Astrocyte (in vitro differentiated cells and primary cell): ENCODE measurements at regions not wholly inside any gene's neighbourhood (a gene's known extent, or its start where the extent isn't known, plus 50 kb on each side); places are given as distances from the start of the nearest gene placed in this dataset.

ENCODE experiments used
- DNase-seq: peaks from one replicate; pipeline ENCODE4 v3.0.0-alpha.2; 2010; ENCODE audit warnings: low read depth
- FAIRE-seq: peaks from 2 replicates; lab custom pipeline; 2011; peaks lifted over from hg19 to GRCh38; lab: Jason Lieb, UNC
- H2AFZ ChIP-seq: 2 replicates; pipeline ENCODE4 v1.6.0; 2012; ENCODE audit warnings: low read depth, low read length, inconsistent platforms
- H3K27ac ChIP-seq: 2 replicates; pipeline ENCODE4 v1.5.1; 2011; ENCODE audit warnings: low read depth, low read length, inconsistent platforms
- H3K27me3 ChIP-seq: 2 replicates; pipeline ENCODE4 v1.6.0; 2011; ENCODE audit warnings: low read length, inconsistent platforms; ENCODE audit not compliant: insufficient read depth
- H3K36me3 ChIP-seq: 2 replicates; pipeline ENCODE4 v1.5.1; 2011; ENCODE audit warnings: low read length, inconsistent platforms; ENCODE audit not compliant: insufficient read depth
- H3K4me1 ChIP-seq: 2 replicates; pipeline ENCODE4 v1.5.1; 2011; ENCODE audit warnings: low read length, inconsistent platforms; ENCODE audit not compliant: insufficient read depth
- H3K4me2 ChIP-seq: 2 replicates; pipeline ENCODE4 v1.6.0; 2012; ENCODE audit warnings: low read length, inconsistent platforms
- H3K4me3 ChIP-seq: 2 replicates; pipeline ENCODE4 v1.5.1; 2011; ENCODE audit warnings: low read depth, mild to moderate bottlenecking, low read length, inconsistent platforms; ENCODE audit not compliant: insufficient read depth
- H3K79me2 ChIP-seq: 2 replicates; pipeline ENCODE4 v1.6.0; 2012; ENCODE audit warnings: mild to moderate bottlenecking, low read length, inconsistent platforms; ENCODE audit not compliant: insufficient read depth
- H3K9ac ChIP-seq: 2 replicates; pipeline ENCODE4 v1.6.0; 2012; ENCODE audit warnings: mild to moderate bottlenecking, low read length, inconsistent platforms
- H3K9me3 ChIP-seq: 2 replicates; pipeline ENCODE4 v1.5.1; 2012; ENCODE audit warnings: low read depth, mild to moderate bottlenecking, low read length, inconsistent platforms; ENCODE audit not compliant: insufficient read depth
- H4K20me1 ChIP-seq: 2 replicates; pipeline ENCODE4 v1.6.0; 2012; ENCODE audit warnings: low read length, inconsistent platforms; ENCODE audit not compliant: insufficient read depth
- H3K27ac Mint-ChIP-seq: one replicate; pipeline ENCODE4 v1.8.0; 2021; ENCODE audit warnings: mild to moderate bottlenecking, mixed read lengths; ENCODE audit not compliant: unreplicated experiment
- H3K27me3 Mint-ChIP-seq: one replicate; pipeline ENCODE4 v1.8.0; 2021; ENCODE audit warnings: low read depth, mixed read lengths; ENCODE audit not compliant: unreplicated experiment
- H3K36me3 Mint-ChIP-seq: one replicate; pipeline ENCODE4 v1.8.0; 2021; ENCODE audit warnings: low read depth, mixed read lengths; ENCODE audit not compliant: unreplicated experiment
- H3K4me1 Mint-ChIP-seq: one replicate; pipeline ENCODE4 v1.8.0; 2021; ENCODE audit warnings: low read depth, mixed read lengths; ENCODE audit not compliant: unreplicated experiment
- H3K4me3 Mint-ChIP-seq: one replicate; pipeline ENCODE4 v1.8.0; 2021; ENCODE audit warnings: mild to moderate bottlenecking, moderate library complexity, mixed read lengths; ENCODE audit not compliant: unreplicated experiment
- H3K9me3 Mint-ChIP-seq: one replicate; pipeline ENCODE4 v1.8.0; 2021; ENCODE audit warnings: mild to moderate bottlenecking, mixed read lengths; ENCODE audit not compliant: unreplicated experiment
- EZH2 ChIP-seq: IDR thresholded peaks from 2 replicates; pipeline ENCODE4 v1.6.1; 2012; ENCODE audit warnings: mild to moderate bottlenecking, low read length, inconsistent platforms; ENCODE audit not compliant: insufficient read depth
- TF ChIP-seq, protein P1 (sequence below): IDR thresholded peaks from 2 replicates; pipeline ENCODE4 v1.5.1; 2011; ENCODE audit warnings: low read depth, mild to moderate bottlenecking, inconsistent platforms, low read length, moderate library complexity; ENCODE audit not compliant: insufficient read depth

DNA sequence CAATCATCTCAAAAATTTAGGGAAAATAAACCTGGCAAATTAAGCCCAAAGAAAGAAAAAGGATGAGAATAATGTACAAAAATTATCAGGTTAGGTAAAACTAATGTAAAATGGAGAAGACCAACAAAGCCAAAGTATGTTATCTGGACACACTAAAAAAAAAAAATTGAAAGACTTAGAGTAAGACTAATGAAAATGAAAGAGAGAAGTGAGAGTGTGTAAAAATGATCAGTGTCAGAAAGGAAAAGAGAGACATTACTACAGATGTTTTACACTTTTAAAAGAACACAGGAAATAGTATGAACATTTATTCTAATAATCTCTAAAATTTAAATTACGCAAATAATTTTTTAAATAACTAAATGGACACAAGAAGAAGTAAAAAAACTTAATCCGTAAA lies 573.3 kb upstream of the NR2F2 start:
- H2AFZ ChIP-seq, result no peak overlapping the region
- DNase-seq (no peak), FAIRE-seq (no peak)
- peaks cover 4% of the 10 kb centered on the region for H3K4me1 Mint-ChIP-seq
- no peaks in the 10 kb centered on the region for H3K9me3 Mint-ChIP-seq
- H3K27ac Mint-ChIP-seq, result no peak overlapping the region
- no peak overlapping the region for H3K4me2 ChIP-seq
- no peaks in the 10 kb centered on the region for H3K9me3 ChIP-seq
- H3K36me3 ChIP-seq, result no peaks in the 10 kb centered on the region
- no peak for TF ChIP-seq EZH2
- TF ChIP-seq, protein P1, sequence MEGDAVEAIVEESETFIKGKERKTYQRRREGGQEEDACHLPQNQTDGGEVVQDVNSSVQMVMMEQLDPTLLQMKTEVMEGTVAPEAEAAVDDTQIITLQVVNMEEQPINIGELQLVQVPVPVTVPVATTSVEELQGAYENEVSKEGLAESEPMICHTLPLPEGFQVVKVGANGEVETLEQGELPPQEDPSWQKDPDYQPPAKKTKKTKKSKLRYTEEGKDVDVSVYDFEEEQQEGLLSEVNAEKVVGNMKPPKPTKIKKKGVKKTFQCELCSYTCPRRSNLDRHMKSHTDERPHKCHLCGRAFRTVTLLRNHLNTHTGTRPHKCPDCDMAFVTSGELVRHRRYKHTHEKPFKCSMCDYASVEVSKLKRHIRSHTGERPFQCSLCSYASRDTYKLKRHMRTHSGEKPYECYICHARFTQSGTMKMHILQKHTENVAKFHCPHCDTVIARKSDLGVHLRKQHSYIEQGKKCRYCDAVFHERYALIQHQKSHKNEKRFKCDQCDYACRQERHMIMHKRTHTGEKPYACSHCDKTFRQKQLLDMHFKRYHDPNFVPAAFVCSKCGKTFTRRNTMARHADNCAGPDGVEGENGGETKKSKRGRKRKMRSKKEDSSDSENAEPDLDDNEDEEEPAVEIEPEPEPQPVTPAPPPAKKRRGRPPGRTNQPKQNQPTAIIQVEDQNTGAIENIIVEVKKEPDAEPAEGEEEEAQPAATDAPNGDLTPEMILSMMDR, result no peak
- H3K79me2 ChIP-seq, result no peaks in the 10 kb centered on the region
- H3K27ac ChIP-seq, result no peak overlapping the region
- no peaks in the 10 kb centered on the region for H3K27me3 ChIP-seq
- no peak overlapping the region for H3K9ac ChIP-seq
- no peaks in the 10 kb centered on the region for H3K4me1 ChIP-seq
- H4K20me1 ChIP-seq, result no peaks in the 10 kb centered on the region
- no peaks in the 10 kb centered on the region for H3K27me3 Mint-ChIP-seq
- H3K36me3 Mint-ChIP-seq, result no peaks in the 10 kb centered on the region
- no peak overlapping the region for H3K4me3 ChIP-seq
- H3K4me3 Mint-ChIP-seq, result no peak overlapping the region

DNA sequence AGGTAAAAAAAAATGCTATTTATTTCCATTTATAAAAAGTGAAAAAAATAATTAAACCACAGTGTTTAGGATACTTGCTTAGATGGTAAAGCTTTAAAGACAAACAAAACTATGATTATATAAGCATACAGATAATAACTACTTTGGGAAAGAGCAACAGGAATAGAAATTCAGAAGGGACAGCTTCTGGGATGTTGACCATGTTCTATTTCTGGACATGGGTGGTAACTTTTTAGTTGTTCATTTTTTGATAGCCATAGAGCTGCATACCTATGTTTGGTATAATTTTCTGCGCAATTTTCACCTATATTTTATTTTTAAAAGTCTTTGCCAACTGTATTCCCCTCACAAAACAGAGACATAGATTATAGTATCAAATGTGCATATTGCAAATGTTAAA lies 572.0 kb upstream of the NR2F2 start:
- Mint-ChIP-seq H3K36me3 (no peaks in the 10 kb centered on the region), H3K27me3 (no peaks in the 10 kb centered on the region), H3K27ac (no peak overlapping the region), H3K4me1 (peaks cover 4% of the 10 kb centered on the region), H3K4me3 (no peak overlapping the region), H3K9me3 (no peaks in the 10 kb centered on the region)
- FAIRE-seq (no peak), DNase-seq (no peak)
- no peaks in the 10 kb centered on the region for H3K4me1 ChIP-seq
- H3K27ac ChIP-seq, result no peak overlapping the region
- H4K20me1 ChIP-seq, result no peaks in the 10 kb centered on the region
- H3K4me2 ChIP-seq, result no peak overlapping the region
- H3K27me3 ChIP-seq, result no peaks in the 10 kb centered on the region
- H3K4me3 ChIP-seq, result no peak overlapping the region
- H3K9me3 ChIP-seq, result no peaks in the 10 kb centered on the region
- H2AFZ ChIP-seq, result no peak overlapping the region
- no peaks in the 10 kb centered on the region for H3K36me3 ChIP-seq
- no peak overlapping the region for H3K9ac ChIP-seq
- no peaks in the 10 kb centered on the region for H3K79me2 ChIP-seq
- no peak for TF ChIP-seq EZH2
- TF ChIP-seq, protein P1, result no peak

DNA sequence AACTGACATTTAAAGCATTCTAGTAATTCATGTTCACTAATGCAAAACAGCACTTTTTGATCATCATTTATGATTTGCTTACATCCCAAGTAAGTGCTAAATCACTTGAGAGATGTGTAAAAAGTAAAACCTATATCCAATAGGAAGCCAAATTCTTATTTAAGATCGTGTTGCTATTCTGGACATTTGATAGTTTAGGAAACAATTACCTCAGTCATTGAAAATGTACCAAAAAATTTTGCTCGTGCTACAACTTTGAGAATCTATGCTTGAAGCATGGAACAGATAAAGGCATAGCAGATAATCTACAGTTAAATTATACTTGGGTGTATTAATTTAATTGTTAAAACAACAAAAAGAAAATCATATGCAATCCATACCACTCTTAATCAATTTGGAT lies 571.6 kb upstream of the NR2F2 start:
- TF ChIP-seq, protein P1, result no peak
- no peak for TF ChIP-seq EZH2

More for the DNA sequence above, 571.6 kb upstream of the NR2F2 start:
- Histone ChIP-seq H3K27me3 (no peaks in the 10 kb centered on the region), H3K36me3 (no peaks in the 10 kb centered on the region), H3K4me3 (no peak overlapping the region), H3K9ac (no peak overlapping the region), H3K79me2 (no peaks in the 10 kb centered on the region), H3K4me1 (no peaks in the 10 kb centered on the region), H4K20me1 (no peaks in the 10 kb centered on the region), H3K27ac (no peak overlapping the region), H3K4me2 (no peak overlapping the region), H2AFZ (no peak overlapping the region), H3K9me3 (no peaks in the 10 kb centered on the region)
- no peak for FAIRE-seq
- Mint-ChIP-seq H3K27me3 (no peaks in the 10 kb centered on the region), H3K27ac (no peak overlapping the region), H3K36me3 (no peaks in the 10 kb centered on the region), H3K4me1 (peaks cover 4% of the 10 kb centered on the region), H3K4me3 (no peak overlapping the region), H3K9me3 (no peaks in the 10 kb centered on the region)
- no peak for DNase-seq
